Hepatocyte (in vitro differentiated cells): ENCODE measurements at regions not wholly inside any gene's neighbourhood (a gene's known extent, or its start where the extent isn't known, plus 50 kb on each side); places are given as distances from the start of the nearest gene placed in this dataset.

Experiments
- DNase-seq: peaks from one replicate; pipeline ENCODE4 v3.0.0-alpha.2; 2016; ENCODE audit warnings: low spot score
- H2AFZ ChIP-seq: fragments of 200-600 bp; sonication (generic); 2 replicates; pipeline ENCODE4 v1.6.0; 2016; ENCODE audit warnings: antibody characterized with exemption, mild to moderate bottlenecking
- H3K27ac ChIP-seq: fragments of 200-600 bp; sonication (generic); 2 replicates; pipeline ENCODE4 v1.5.1; 2016; ENCODE audit warnings: mild to moderate bottlenecking
- H3K27me3 ChIP-seq: fragments of 200-600 bp; sonication (generic); 2 replicates; pipeline ENCODE4 v1.6.1; 2016
- H3K36me3 ChIP-seq: fragments of 200-600 bp; sonication (generic); replicated peaks from 2 replicates; pipeline ENCODE4 v1.5.1; 2016; ENCODE audit warnings: low read depth; ENCODE audit not compliant: insufficient read depth
- H3K4me1 ChIP-seq: fragments of 200-600 bp; sonication (generic); 2 replicates; pipeline ENCODE4 v1.5.1; 2016; ENCODE audit warnings: mild to moderate bottlenecking, moderate library complexity; ENCODE audit not compliant: insufficient read depth
- H3K4me2 ChIP-seq: fragments of 200-600 bp; sonication (generic); 2 replicates; pipeline ENCODE4 v1.6.0; 2016
- H3K4me3 ChIP-seq: fragments of 200-600 bp; sonication (generic); 2 replicates; pipeline ENCODE4 v1.5.1; 2016; ENCODE audit warnings: mild to moderate bottlenecking
- H3K79me2 ChIP-seq: fragments of 200-600 bp; sonication (generic); 2 replicates; pipeline ENCODE4 v1.6.0; 2017; ENCODE audit warnings: mild to moderate bottlenecking
- H3K9me2 ChIP-seq: fragments of 200-600 bp; sonication (generic); replicated peaks from 2 replicates; pipeline ENCODE4 v1.6.0; 2017; ENCODE audit warnings: mild to moderate bottlenecking; ENCODE audit not compliant: insufficient read depth
- H3K9me3 ChIP-seq: fragments of 200-600 bp; sonication (generic); 2 replicates; pipeline ENCODE4 v1.5.1; 2016; ENCODE audit warnings: low read depth, mild to moderate bottlenecking
- H4K20me1 ChIP-seq: fragments of 200-600 bp; sonication (generic); 2 replicates; pipeline ENCODE4 v1.6.0; 2016; ENCODE audit warnings: mild to moderate bottlenecking; ENCODE audit not compliant: insufficient read depth, poor library complexity, severe bottlenecking
- CTCF ChIP-seq: fragments of 200-600 bp; sonication (generic); IDR thresholded peaks from 2 replicates; pipeline ENCODE4 v1.5.1; 2016; ENCODE audit warnings: antibody characterized with exemption, mild to moderate bottlenecking; ENCODE audit not compliant: poor library complexity
- EZH2 ChIP-seq: fragments of 200-600 bp; sonication (generic); IDR thresholded peaks from 2 replicates; pipeline ENCODE4 v1.6.1; 2016; ENCODE audit warnings: antibody characterized with exemption, mild to moderate bottlenecking, borderline replicate concordance
- EZH2phosphoT487 ChIP-seq: fragments of 200-600 bp; sonication (generic); IDR thresholded peaks from one replicate; pipeline ENCODE4 v1.6.1; 2018; ENCODE audit warnings: antibody characterized with exemption, mild to moderate bottlenecking, low read depth, moderate library complexity; ENCODE audit not compliant: unreplicated experiment, severe bottlenecking
- WGBS: methylation state at CpG from one replicate; pipeline ENCODE4 v1.1.6; 2016; ENCODE audit warnings: low lambda C conversion rate; ENCODE audit errors: missing lambda C conversion rate; 5-methylcytosine and 5-hydroxymethylcytosine counted together

- H3K9me3 ChIP-seq, result no peaks in the 10 kb centered on the region
- no peak overlapping the region for H3K4me2 ChIP-seq
- H3K4me3 ChIP-seq, result no peak overlapping the region
- DNase-seq, result no peak
- no peaks in the 10 kb centered on the region for H3K79me2 ChIP-seq
- no peak for TF ChIP-seq EZH2phosphoT487
- TF ChIP-seq EZH2, result no peak
- TF ChIP-seq CTCF, result no peak
- no peaks in the 10 kb centered on the region for H3K9me2 ChIP-seq
- H3K36me3 ChIP-seq, result no peaks in the 10 kb centered on the region
- H4K20me1 ChIP-seq, result no peaks in the 10 kb centered on the region
- H3K27ac ChIP-seq, result no peak overlapping the region
- 87% methylated on average over 3 of the region's 3 CpGs for WGBS
- no peak overlapping the region for H2AFZ ChIP-seq
- H3K27me3 ChIP-seq, result no peaks in the 10 kb centered on the region
- no peaks in the 10 kb centered on the region for H3K4me1 ChIP-seq
Observed at GRCh38 chr3:67875858-67876257, 221.4 kb upstream of the SUCLG2 start.

DNA sequence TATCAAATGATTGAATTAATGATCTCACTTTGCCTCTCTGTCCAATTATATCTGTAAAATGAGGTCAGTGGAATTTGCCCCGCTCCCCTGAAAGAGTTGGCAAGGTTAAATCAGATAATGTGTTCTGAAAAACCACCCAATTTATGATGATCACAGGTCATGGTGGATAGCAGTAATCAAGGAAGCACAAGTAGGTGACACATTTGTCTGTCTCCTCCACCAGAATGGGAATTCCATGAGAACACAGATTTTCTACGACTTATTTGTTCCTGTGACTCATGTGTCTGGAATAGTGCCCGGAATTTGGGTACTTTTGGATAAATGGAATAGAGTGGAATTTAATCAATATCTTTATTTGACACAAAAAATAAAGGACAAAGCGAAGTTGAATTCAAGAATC, 220.9 kb upstream of the SUCLG2 start:
- no peak for DNase-seq
- H3K9me3 ChIP-seq, result no peaks in the 10 kb centered on the region
- H3K27me3 ChIP-seq, result no peaks in the 10 kb centered on the region
- no peak for TF ChIP-seq CTCF
- no peak for TF ChIP-seq EZH2
- TF ChIP-seq EZH2phosphoT487, result no peak
- H3K9me2 ChIP-seq, result no peaks in the 10 kb centered on the region
- H3K79me2 ChIP-seq, result no peaks in the 10 kb centered on the region
- no peak overlapping the region for H3K4me3 ChIP-seq
- H4K20me1 ChIP-seq, result no peaks in the 10 kb centered on the region
- H2AFZ ChIP-seq, result no peak overlapping the region
- H3K4me2 ChIP-seq, result no peak overlapping the region
- no peak overlapping the region for H3K27ac ChIP-seq
- WGBS, result 81% methylated on average over 4 of the region's 4 CpGs
- H3K4me1 ChIP-seq, result no peaks in the 10 kb centered on the region
- no peaks in the 10 kb centered on the region for H3K36me3 ChIP-seq

DNA sequence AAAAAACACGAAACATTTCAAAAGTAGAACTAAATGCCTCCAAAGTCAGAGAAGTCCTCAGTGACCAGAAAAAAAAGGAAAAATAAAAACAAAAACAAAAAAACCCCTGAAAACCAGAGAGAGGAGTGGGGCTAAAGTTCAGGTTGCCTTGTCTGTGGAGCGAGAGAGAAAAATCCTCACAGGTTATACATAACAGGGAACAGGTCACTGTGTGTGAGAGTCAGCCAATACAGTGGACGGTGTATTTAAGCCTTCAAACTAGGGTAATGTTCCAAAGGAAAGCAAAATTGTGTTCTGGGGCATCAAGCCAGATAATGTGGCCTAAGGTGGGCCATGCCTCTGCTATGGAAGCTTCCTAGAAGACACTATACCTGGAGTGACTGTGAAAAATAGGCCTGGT, 216.1 kb upstream of the SUCLG2 start:
- H3K9me3 ChIP-seq, result no peaks in the 10 kb centered on the region
- H3K4me3 ChIP-seq, result no peak overlapping the region
- no peaks in the 10 kb centered on the region for H3K27me3 ChIP-seq
- 97% methylated on average over 3 of the region's 3 CpGs for WGBS
- H3K9me2 ChIP-seq, result no peaks in the 10 kb centered on the region
- no peak for DNase-seq
- no peak overlapping the region for H3K27ac ChIP-seq
- H3K4me1 ChIP-seq, result no peaks in the 10 kb centered on the region
- no peak for TF ChIP-seq EZH2
- no peak for TF ChIP-seq CTCF
- TF ChIP-seq EZH2phosphoT487, result no peak
- H3K79me2 ChIP-seq, result no peaks in the 10 kb centered on the region
- no peak overlapping the region for H3K4me2 ChIP-seq
- no peaks in the 10 kb centered on the region for H4K20me1 ChIP-seq
- no peaks in the 10 kb centered on the region for H3K36me3 ChIP-seq
- no peak overlapping the region for H2AFZ ChIP-seq

- no peak overlapping the region for H3K4me2 ChIP-seq
- no peaks in the 10 kb centered on the region for H4K20me1 ChIP-seq
- no peaks in the 10 kb centered on the region for H3K36me3 ChIP-seq
- no peaks in the 10 kb centered on the region for H3K27me3 ChIP-seq
- H3K4me3 ChIP-seq, result no peak overlapping the region
- no peak overlapping the region for H3K27ac ChIP-seq
- WGBS, result 94% methylated on average over 6 of the region's 6 CpGs
- TF ChIP-seq EZH2phosphoT487 (no peak), CTCF (no peak)
- H3K4me1 ChIP-seq, result no peaks in the 10 kb centered on the region
- H2AFZ ChIP-seq, result no peak overlapping the region
- no peak for DNase-seq
- H3K9me2 ChIP-seq, result no peaks in the 10 kb centered on the region
- no peaks in the 10 kb centered on the region for H3K9me3 ChIP-seq
- H3K79me2 ChIP-seq, result no peaks in the 10 kb centered on the region
Observed at GRCh38 chr3:67866571-67866970, 212.2 kb upstream of the SUCLG2 start.
